Endothelial cell (in vitro differentiated cells): ENCODE measurements at regions not wholly inside any gene's neighbourhood (a gene's known extent, or its start where the extent isn't known, plus 50 kb on each side); places are given as distances from the start of the nearest gene placed in this dataset.

Experiments
- DNase-seq: peaks from one replicate; pipeline ENCODE4 v3.0.0; 2021; ENCODE audit warnings: low spot score
- H3K27ac Mint-ChIP-seq: one replicate; pipeline ENCODE4 v1.8.0; 2021; ENCODE audit warnings: mixed read lengths, inconsistent platforms; ENCODE audit not compliant: unreplicated experiment
- H3K27me3 Mint-ChIP-seq: one replicate; pipeline ENCODE4 v1.8.0; 2021; ENCODE audit warnings: mild to moderate bottlenecking, moderate library complexity, mixed read lengths, inconsistent platforms; ENCODE audit not compliant: unreplicated experiment
- H3K36me3 Mint-ChIP-seq: one replicate; pipeline ENCODE4 v1.8.0; 2021; ENCODE audit warnings: mild to moderate bottlenecking, low read depth, mixed read lengths, inconsistent platforms; ENCODE audit not compliant: unreplicated experiment
- H3K4me1 Mint-ChIP-seq: one replicate; pipeline ENCODE4 v1.8.0; 2021; ENCODE audit warnings: mild to moderate bottlenecking, mixed read lengths, inconsistent platforms; ENCODE audit not compliant: unreplicated experiment
- H3K4me3 Mint-ChIP-seq: one replicate; pipeline ENCODE4 v1.8.0; 2021; ENCODE audit warnings: mild to moderate bottlenecking, mixed read lengths, inconsistent platforms; ENCODE audit not compliant: unreplicated experiment
- H3K9me3 Mint-ChIP-seq: one replicate; pipeline ENCODE4 v1.8.0; 2021; ENCODE audit warnings: mixed read lengths, inconsistent platforms; ENCODE audit not compliant: unreplicated experiment
- TF ChIP-seq, protein P1 (sequence below): fragments of 200-600 bp; sonication (generic); IDR thresholded peaks from one replicate; pipeline ENCODE4 v1.5.0; 2021; ENCODE audit warnings: antibody characterized with exemption; ENCODE audit not compliant: unreplicated experiment

DNA sequence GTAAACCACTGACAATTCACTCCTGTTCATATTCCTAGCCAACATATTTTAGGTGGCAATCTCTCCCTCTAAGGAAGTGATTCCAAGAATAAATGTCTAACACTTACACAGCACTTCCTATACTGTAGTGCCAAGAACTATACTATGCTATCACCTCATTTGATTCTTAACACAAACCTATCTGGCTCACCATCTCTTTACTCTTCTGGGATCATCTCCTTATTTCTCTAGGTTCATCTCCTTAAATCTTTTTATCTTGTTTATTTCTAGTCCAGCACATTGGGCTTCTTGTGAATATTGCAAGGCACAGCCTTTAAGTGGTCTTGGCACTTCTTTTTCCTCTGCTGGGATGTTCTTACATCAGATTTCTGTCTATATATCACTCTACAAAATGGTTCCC lies 366.3 kb downstream of the SLITRK6 start:
- no peak for DNase-seq
- H3K4me1 Mint-ChIP-seq = no peaks in the 10 kb centered on the region
- no peaks in the 10 kb centered on the region for H3K9me3 Mint-ChIP-seq

DNA sequence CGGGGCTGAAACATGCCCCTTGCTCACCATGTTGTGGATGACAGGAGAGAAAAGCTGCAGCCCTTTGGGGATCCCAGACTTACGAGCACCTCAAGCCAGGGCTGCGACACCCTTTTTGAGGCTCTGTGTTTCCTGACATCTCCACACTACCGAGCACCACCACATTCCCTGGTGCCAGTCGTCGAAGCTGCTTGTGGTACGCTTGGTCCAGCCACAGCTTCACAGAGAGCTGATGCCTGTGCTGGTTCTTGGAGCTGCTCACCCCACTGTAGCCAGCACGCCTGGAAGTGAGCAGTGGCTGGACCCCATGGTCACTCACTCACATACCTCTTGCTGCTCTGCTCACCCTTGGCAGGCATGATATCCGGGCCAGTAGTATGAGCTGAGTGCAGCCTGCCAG lies 367.5 kb downstream of the SLITRK6 start:
- H3K9me3 Mint-ChIP-seq = no peaks in the 10 kb centered on the region
- no peak overlapping the region for H3K27ac Mint-ChIP-seq
- DNase-seq = no peak
- no peaks in the 10 kb centered on the region for H3K4me1 Mint-ChIP-seq
- H3K36me3 Mint-ChIP-seq = no peaks in the 10 kb centered on the region
- no peaks in the 10 kb centered on the region for H3K27me3 Mint-ChIP-seq
- TF ChIP-seq, protein P1, sequence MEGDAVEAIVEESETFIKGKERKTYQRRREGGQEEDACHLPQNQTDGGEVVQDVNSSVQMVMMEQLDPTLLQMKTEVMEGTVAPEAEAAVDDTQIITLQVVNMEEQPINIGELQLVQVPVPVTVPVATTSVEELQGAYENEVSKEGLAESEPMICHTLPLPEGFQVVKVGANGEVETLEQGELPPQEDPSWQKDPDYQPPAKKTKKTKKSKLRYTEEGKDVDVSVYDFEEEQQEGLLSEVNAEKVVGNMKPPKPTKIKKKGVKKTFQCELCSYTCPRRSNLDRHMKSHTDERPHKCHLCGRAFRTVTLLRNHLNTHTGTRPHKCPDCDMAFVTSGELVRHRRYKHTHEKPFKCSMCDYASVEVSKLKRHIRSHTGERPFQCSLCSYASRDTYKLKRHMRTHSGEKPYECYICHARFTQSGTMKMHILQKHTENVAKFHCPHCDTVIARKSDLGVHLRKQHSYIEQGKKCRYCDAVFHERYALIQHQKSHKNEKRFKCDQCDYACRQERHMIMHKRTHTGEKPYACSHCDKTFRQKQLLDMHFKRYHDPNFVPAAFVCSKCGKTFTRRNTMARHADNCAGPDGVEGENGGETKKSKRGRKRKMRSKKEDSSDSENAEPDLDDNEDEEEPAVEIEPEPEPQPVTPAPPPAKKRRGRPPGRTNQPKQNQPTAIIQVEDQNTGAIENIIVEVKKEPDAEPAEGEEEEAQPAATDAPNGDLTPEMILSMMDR = no peak
- H3K4me3 Mint-ChIP-seq = no peak overlapping the region

More for the DNA sequence above, 366.3 kb downstream of the SLITRK6 start:
- Mint-ChIP-seq H3K36me3 (no peaks in the 10 kb centered on the region), H3K4me3 (no peak overlapping the region), H3K27ac (no peak overlapping the region), H3K27me3 (no peaks in the 10 kb centered on the region)
- TF ChIP-seq, protein P1 = no peak

DNA sequence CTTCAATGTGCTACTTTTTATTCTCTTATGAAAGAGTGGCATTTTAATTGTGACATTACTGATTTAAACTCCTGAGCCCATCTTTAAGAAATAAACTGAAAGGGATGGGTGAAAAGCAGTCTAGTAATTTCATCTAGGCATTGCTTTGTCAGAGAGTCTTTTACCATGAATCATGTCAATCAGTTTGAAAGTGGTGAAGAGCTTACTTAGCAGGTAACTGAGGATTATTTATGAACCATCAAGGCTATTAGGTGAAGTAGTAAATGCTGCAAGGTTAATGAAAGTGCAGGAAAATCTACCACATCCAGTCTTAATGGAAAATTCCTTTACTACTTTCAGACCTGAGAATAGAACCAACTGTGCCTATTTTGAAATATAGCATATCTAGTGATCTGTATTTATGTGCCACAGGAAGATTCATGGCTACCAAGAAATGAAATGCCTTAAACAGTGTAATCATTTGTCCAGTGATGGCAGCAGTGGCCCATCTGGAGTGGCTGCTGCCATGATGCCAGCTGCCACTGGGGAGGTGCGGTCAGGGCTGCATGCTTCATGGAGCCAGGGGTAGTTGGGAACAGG lies 368.9 kb downstream of the SLITRK6 start:
- Mint-ChIP-seq H3K4me3 (no peak overlapping the region), H3K9me3 (no peaks in the 10 kb centered on the region), H3K36me3 (no peaks in the 10 kb centered on the region), H3K27me3 (no peaks in the 10 kb centered on the region), H3K27ac (no peak overlapping the region), H3K4me1 (no peaks in the 10 kb centered on the region)
- DNase-seq = no peak
- TF ChIP-seq, protein P1 = no peak

DNA sequence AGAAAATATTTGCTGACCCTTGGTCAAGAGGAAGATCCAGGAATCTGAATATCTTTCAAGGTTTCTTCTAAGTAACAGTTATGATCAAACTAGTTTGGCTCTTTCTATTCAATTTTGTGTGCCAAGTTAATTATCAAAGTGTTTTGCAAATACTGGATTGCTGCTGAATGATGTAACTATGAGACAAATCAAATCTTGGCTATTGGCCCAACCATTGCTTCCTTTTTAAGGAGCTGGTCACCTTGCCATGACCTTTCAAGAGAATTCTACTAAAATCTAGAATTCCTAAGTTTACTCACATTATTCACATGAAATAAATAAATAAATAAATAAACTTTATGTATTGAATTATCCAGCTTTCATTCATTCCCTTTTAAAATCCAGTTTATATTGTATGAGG lies 371.8 kb downstream of the SLITRK6 start:
- Mint-ChIP-seq H3K4me3 (no peak overlapping the region), H3K27ac (no peak overlapping the region), H3K4me1 (no peaks in the 10 kb centered on the region), H3K36me3 (no peaks in the 10 kb centered on the region), H3K9me3 (no peaks in the 10 kb centered on the region), H3K27me3 (no peaks in the 10 kb centered on the region)
- TF ChIP-seq, protein P1 = no peak
- DNase-seq = no peak

DNA sequence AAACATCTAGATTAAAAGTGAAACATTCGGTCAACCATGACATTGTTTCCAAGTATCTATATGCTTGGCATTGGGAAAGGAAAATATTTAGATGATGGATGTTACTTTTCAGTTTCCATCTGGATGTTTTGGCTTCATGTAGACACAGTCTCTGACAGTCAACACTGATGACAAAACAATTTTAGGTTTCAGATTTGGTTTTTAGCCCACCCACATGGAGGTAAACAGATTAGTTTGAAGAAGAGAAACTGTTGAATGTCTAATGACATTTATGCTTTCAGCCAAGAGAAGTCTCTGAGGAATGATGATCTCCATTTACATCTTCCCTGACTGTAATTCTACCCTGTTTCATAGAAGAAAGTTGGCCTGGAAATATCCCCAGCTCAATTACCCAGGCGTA lies 379.1 kb downstream of the SLITRK6 start:
- H3K9me3 Mint-ChIP-seq = no peaks in the 10 kb centered on the region
- H3K4me3 Mint-ChIP-seq = no peak overlapping the region
- no peaks in the 10 kb centered on the region for H3K27me3 Mint-ChIP-seq
- no peaks in the 10 kb centered on the region for H3K36me3 Mint-ChIP-seq
- H3K27ac Mint-ChIP-seq = no peak overlapping the region
- no peak for DNase-seq
- no peaks in the 10 kb centered on the region for H3K4me1 Mint-ChIP-seq
- TF ChIP-seq, protein P1 = no peak
